ENCODE measurements at regions not wholly inside any gene's neighbourhood (a gene's known extent, or its start where the extent isn't known, plus 50 kb on each side); places are given as distances from the start of the nearest gene placed in this dataset.
"Not testable (repeated sequence)": the region's sequence is repeated elsewhere in the genome, so short reads cannot be mapped to it uniquely, and the experiment has no call there.

- not testable (repeated sequence) for TF ChIP-seq CTCF, POLR2AphosphoS5, POLR2A (IDR thresholded peaks at IDR 0.05)
Observed at GRCh38 chr16:29111901-29112680, 127.2 kb downstream of the LAT start.

Measured in breast epithelium (tissue), 3 donors.